ENCODE measurements at regions not wholly inside any gene's neighbourhood (a gene's known extent, or its start where the extent isn't known, plus 50 kb on each side); places are given as distances from the start of the nearest gene placed in this dataset.

- TF ChIP-seq CTCF (IDR thresholded peaks at IDR 0.05; ENCODE audit: insufficient read depth in 1 of 2, low read depth in 1 of 2, low read length in 1 of 2, severe bottlenecking in 1 of 2, unreplicated experiment in 1 of 2) = no peak
- no peaks in the 10 kb centered on the region for H3K27me3 ChIP-seq (replicated peaks; ENCODE audit: control insufficient read depth, insufficient read depth, low read length)
- Mint-ChIP-seq H3K9me3 (ENCODE audit: unreplicated experiment) (peaks cover 30% of the 10 kb centered on the region), H3K27ac (ENCODE audit: unreplicated experiment) (no peak overlapping the region), H3K4me3 (ENCODE audit: unreplicated experiment) (no peak overlapping the region), H3K27me3 (ENCODE audit: insufficient read depth, unreplicated experiment) (no peaks in the 10 kb centered on the region), H3K4me1 (ENCODE audit: low read depth, unreplicated experiment) (peaks cover 7% of the 10 kb centered on the region), H3K36me3 (ENCODE audit: insufficient read depth, unreplicated experiment) (no peaks in the 10 kb centered on the region)
- H3K36me3 ChIP-seq (ENCODE audit: control insufficient read depth, insufficient read depth, low read length) = no peaks in the 10 kb centered on the region
- no TSS peak for BruUV-seq (replicated peaks)
- DNase-seq = no peak
- CTCF ChIA-PET = no interaction called here
- H3K4me3 ChIP-seq (ENCODE audit: low read depth, low read length) = no peak overlapping the region
- H3K9me3 ChIP-seq = peaks cover 3% of the 10 kb centered on the region; the same call in 1 of the 2 replicates
- POLR2A ChIA-PET = no interaction called here
- intact Hi-C loops (cut with micrococcal nuclease; ENCODE audit: unreplicated experiment) = no loop called here
- H3K4me1 ChIP-seq = peaks cover 16% of the 10 kb centered on the region
Measured at GRCh38 chr7:19871102-19871501, 97.7 kb upstream of the TMEM196 start.

- no TSS peak for BruUV-seq (replicated peaks)
- Histone ChIP-seq H3K9me3 (peaks cover 3% of the 10 kb centered on the region; the same call in 1 of the 2 replicates), H3K4me1 (peaks cover 16% of the 10 kb centered on the region), H3K36me3 (ENCODE audit: control insufficient read depth, insufficient read depth, low read length) (no peaks in the 10 kb centered on the region), H3K27me3 (replicated peaks; ENCODE audit: control insufficient read depth, insufficient read depth, low read length) (no peaks in the 10 kb centered on the region), H3K4me3 (ENCODE audit: low read depth, low read length) (no peak overlapping the region)
- intact Hi-C loops (cut with micrococcal nuclease; ENCODE audit: unreplicated experiment) = no loop called here
- H3K27me3 Mint-ChIP-seq (ENCODE audit: insufficient read depth, unreplicated experiment) = no peaks in the 10 kb centered on the region
- no peak overlapping the region for H3K4me3 Mint-ChIP-seq (ENCODE audit: unreplicated experiment)
- no peaks in the 10 kb centered on the region for H3K36me3 Mint-ChIP-seq (ENCODE audit: insufficient read depth, unreplicated experiment)
- ChIA-PET CTCF (no interaction called here), POLR2A (no interaction called here)
- no peak for DNase-seq
- peaks cover 30% of the 10 kb centered on the region for H3K9me3 Mint-ChIP-seq (ENCODE audit: unreplicated experiment)
- H3K4me1 Mint-ChIP-seq (ENCODE audit: low read depth, unreplicated experiment) = peaks cover 7% of the 10 kb centered on the region
- H3K27ac Mint-ChIP-seq (ENCODE audit: unreplicated experiment) = no peak overlapping the region
- no peak for TF ChIP-seq CTCF (IDR thresholded peaks at IDR 0.05; ENCODE audit: insufficient read depth in 1 of 2, low read depth in 1 of 2, low read length in 1 of 2, severe bottlenecking in 1 of 2, unreplicated experiment in 1 of 2)
Measured at GRCh38 chr7:19869979-19870378, 96.6 kb upstream of the TMEM196 start.

GRCh38 chr7:19853261-19853832 lies 79.9 kb upstream of the TMEM196 start:
- H3K4me3 ChIP-seq (ENCODE audit: low read depth, low read length) = no peak overlapping the region
- Mint-ChIP-seq H3K9me3 (ENCODE audit: unreplicated experiment) (peaks cover 13% of the 10 kb centered on the region), H3K27me3 (ENCODE audit: insufficient read depth, unreplicated experiment) (no peaks in the 10 kb centered on the region), H3K4me3 (ENCODE audit: unreplicated experiment) (no peak overlapping the region), H3K27ac (ENCODE audit: unreplicated experiment) (no peak overlapping the region), H3K4me1 (ENCODE audit: low read depth, unreplicated experiment) (peaks cover 20% of the 10 kb centered on the region), H3K36me3 (ENCODE audit: insufficient read depth, unreplicated experiment) (no peaks in the 10 kb centered on the region)
- no peaks in the 10 kb centered on the region for H3K36me3 ChIP-seq (ENCODE audit: control insufficient read depth, insufficient read depth, low read length)
- ChIA-PET POLR2A (no interaction called here), CTCF (no interaction called here)
- intact Hi-C loops (cut with micrococcal nuclease; ENCODE audit: unreplicated experiment) = no loop called here
- no TSS peak for BruUV-seq (replicated peaks)
- no peak for DNase-seq
- peaks cover 24% of the 10 kb centered on the region for H3K4me1 ChIP-seq
- TF ChIP-seq CTCF (IDR thresholded peaks at IDR 0.05; ENCODE audit: insufficient read depth in 1 of 2, low read depth in 1 of 2, low read length in 1 of 2, severe bottlenecking in 1 of 2, unreplicated experiment in 1 of 2) = no peak
- no peaks in the 10 kb centered on the region for H3K27me3 ChIP-seq (replicated peaks; ENCODE audit: control insufficient read depth, insufficient read depth, low read length)
- peaks cover 10% of the 10 kb centered on the region; the same call in 1 of the 2 replicates for H3K9me3 ChIP-seq
